Ovary (tissue), 3 donors: ENCODE measurements at regions not wholly inside any gene's neighbourhood (a gene's known extent, or its start where the extent isn't known, plus 50 kb on each side); places are given as distances from the start of the nearest gene placed in this dataset.

Experiments used
- POLR2A ChIP-seq: fragments of 450-650 bp; IDR thresholded peaks from one replicate; pipeline ENCODE4 v1.6.1; 2017; ENCODE audit warnings: antibody characterized with exemption, mild to moderate bottlenecking, moderate library complexity
- TF ChIP-seq, protein P1 (sequence below), 3 donors: fragments of 450-650 bp in 2 of 3; fragments of 200-600 bp in 1 of 3; IDR thresholded peaks; one replicate each; pipeline versions ENCODE4 v1.5.1 to v1.8.0; 2016 to 2022; ENCODE audit warnings: antibody characterized with exemption in 3 of 3, mild to moderate bottlenecking in 1 of 3
- donor health status: DM: no; HTN: no; CAD: no.

DNA sequence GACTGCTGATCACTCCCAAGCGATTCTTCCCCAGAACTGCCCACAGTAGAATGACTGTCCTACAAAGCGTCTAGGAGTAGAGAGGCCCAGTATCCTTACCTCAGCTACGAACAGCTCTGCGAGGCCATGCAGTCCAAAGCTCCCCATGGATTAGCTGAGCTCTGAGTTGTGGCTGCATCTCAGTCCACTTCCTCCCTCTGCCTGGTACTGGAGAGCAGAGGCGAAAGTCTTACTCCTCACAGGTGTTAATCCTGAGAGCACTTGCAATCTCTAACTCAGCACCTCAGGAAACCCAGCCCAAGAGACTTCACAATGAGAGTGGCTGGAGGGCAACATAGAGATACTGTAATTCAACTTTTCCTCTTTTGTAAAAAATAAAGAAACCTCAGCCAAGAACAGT, 493.1 kb downstream of the BCAT1 start:
- no peak for TF ChIP-seq POLR2A
- TF ChIP-seq, protein P1, sequence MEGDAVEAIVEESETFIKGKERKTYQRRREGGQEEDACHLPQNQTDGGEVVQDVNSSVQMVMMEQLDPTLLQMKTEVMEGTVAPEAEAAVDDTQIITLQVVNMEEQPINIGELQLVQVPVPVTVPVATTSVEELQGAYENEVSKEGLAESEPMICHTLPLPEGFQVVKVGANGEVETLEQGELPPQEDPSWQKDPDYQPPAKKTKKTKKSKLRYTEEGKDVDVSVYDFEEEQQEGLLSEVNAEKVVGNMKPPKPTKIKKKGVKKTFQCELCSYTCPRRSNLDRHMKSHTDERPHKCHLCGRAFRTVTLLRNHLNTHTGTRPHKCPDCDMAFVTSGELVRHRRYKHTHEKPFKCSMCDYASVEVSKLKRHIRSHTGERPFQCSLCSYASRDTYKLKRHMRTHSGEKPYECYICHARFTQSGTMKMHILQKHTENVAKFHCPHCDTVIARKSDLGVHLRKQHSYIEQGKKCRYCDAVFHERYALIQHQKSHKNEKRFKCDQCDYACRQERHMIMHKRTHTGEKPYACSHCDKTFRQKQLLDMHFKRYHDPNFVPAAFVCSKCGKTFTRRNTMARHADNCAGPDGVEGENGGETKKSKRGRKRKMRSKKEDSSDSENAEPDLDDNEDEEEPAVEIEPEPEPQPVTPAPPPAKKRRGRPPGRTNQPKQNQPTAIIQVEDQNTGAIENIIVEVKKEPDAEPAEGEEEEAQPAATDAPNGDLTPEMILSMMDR (IDR thresholded peaks at IDR 0.05): no peak
